GM12864 (cell line): ENCODE measurements at regions not wholly inside any gene's neighbourhood (a gene's known extent, or its start where the extent isn't known, plus 50 kb on each side); places are given as distances from the start of the nearest gene placed in this dataset.

Experiments used
- DNase-seq: peaks from one replicate; pipeline ENCODE4 v3.0.0-alpha.2; 2011; ENCODE audit warnings: low read depth
- H3K4me3 ChIP-seq: 2 replicates; pipeline ENCODE4 v1.5.1; 2011; ENCODE audit warnings: mild to moderate bottlenecking, low read depth, low read length, control low read depth
- CTCF ChIP-seq: IDR thresholded peaks from 2 replicates; pipeline ENCODE4 v1.5.1; 2011; ENCODE audit warnings: low read depth, mild to moderate bottlenecking, moderate library complexity, low read length, control low read depth, inconsistent platforms; ENCODE audit errors: missing control alignments

- H3K4me3 ChIP-seq = no peak overlapping the region
- TF ChIP-seq CTCF = no peak
- DNase-seq = no peak
Measured at GRCh38 chr5:40367255-40367654, 312.5 kb upstream of the PTGER4 start.

GRCh38 chr5:40365342-40366330 lies 314.1 kb upstream of the PTGER4 start:
- TF ChIP-seq CTCF = no peak
- no peak for DNase-seq
- H3K4me3 ChIP-seq = no peak overlapping the region

GRCh38 chr5:40364441-40364840 lies 315.3 kb upstream of the PTGER4 start:
- DNase-seq = no peak
- TF ChIP-seq CTCF = no peak
- no peak overlapping the region for H3K4me3 ChIP-seq

- H3K4me3 ChIP-seq = no peak overlapping the region
- no peak for DNase-seq
- no peak for TF ChIP-seq CTCF
Measured at GRCh38 chr5:40361378-40361777, 318.3 kb upstream of the PTGER4 start.

- no peak for DNase-seq
- no peak overlapping the region for H3K4me3 ChIP-seq
Measured at GRCh38 chr5:40360685-40361084, 319.0 kb upstream of the PTGER4 start.

GRCh38 chr5:40359832-40360231 lies 319.9 kb upstream of the PTGER4 start:
- no peak for TF ChIP-seq CTCF
- no peak for DNase-seq

More at GRCh38 chr5:40360685-40361084, 319.0 kb upstream of the PTGER4 start:
- no peak for TF ChIP-seq CTCF

More at GRCh38 chr5:40359832-40360231, 319.9 kb upstream of the PTGER4 start:
- H3K4me3 ChIP-seq = no peak overlapping the region
